Loucy (cell line): ENCODE measurements at regions not wholly inside any gene's neighbourhood (a gene's known extent, or its start where the extent isn't known, plus 50 kb on each side); places are given as distances from the start of the nearest gene placed in this dataset.
"Not testable (repeated sequence)": the region's sequence is repeated elsewhere in the genome, so short reads cannot be mapped to it uniquely, and the experiment has no call there.

Source experiments
- H2AFZ ChIP-seq: fragments of 200-600 bp; sonication (generic); 2 replicates; pipeline ENCODE4 v1.6.0; 2016; ENCODE audit warnings: antibody characterized with exemption, mild to moderate bottlenecking, low read length, moderate library complexity
- H3F3A ChIP-seq: fragments of 200-600 bp; 2 replicates; pipeline ENCODE4 v1.6.0; 2016; ENCODE audit warnings: antibody characterized with exemption, low read depth, mild to moderate bottlenecking
- H3K27me3 ChIP-seq: fragments of 200-600 bp; sonication (generic); 2 replicates; pipeline ENCODE4 v1.6.1; 2014; ENCODE audit warnings: low read length, mild to moderate bottlenecking; ENCODE audit not compliant: insufficient read depth, poor library complexity, severe bottlenecking
- H3K36me3 ChIP-seq: fragments of 200-600 bp; sonication (generic); 2 replicates; pipeline ENCODE4 v1.6.1; 2016; ENCODE audit warnings: low read length; ENCODE audit not compliant: insufficient read depth
- H3K4me1 ChIP-seq: fragments of 200-600 bp; sonication (generic); 2 replicates; pipeline ENCODE4 v1.5.1; 2014; ENCODE audit warnings: low read length, mild to moderate bottlenecking; ENCODE audit not compliant: insufficient read depth, poor library complexity, severe bottlenecking
- H3K4me2 ChIP-seq: fragments of 200-600 bp; sonication (generic); 2 replicates; pipeline ENCODE4 v1.6.0; 2014; ENCODE audit warnings: antibody characterized with exemption, low read length, low read depth, mild to moderate bottlenecking; ENCODE audit not compliant: poor library complexity, severe bottlenecking
- H3K4me3 ChIP-seq: fragments of 200-600 bp; sonication (generic); 2 replicates; pipeline ENCODE4 v1.5.1; 2014; ENCODE audit warnings: low read length, mild to moderate bottlenecking, mixed read lengths; ENCODE audit not compliant: poor library complexity, severe bottlenecking
- H3K79me2 ChIP-seq: fragments of 200-600 bp; sonication (generic); 2 replicates; pipeline ENCODE4 v1.6.1; 2014; ENCODE audit warnings: low read length; ENCODE audit not compliant: insufficient read depth
- H3K9ac ChIP-seq: fragments of 200-600 bp; sonication (generic); 2 replicates; pipeline ENCODE4 v1.6.0; 2014; ENCODE audit warnings: mild to moderate bottlenecking, low read depth, low read length, moderate library complexity; ENCODE audit not compliant: poor library complexity, severe bottlenecking
- H3K9me2 ChIP-seq: fragments of 200-600 bp; sonication (generic); replicated peaks from 2 replicates; pipeline ENCODE4 v1.6.1; 2016; ENCODE audit warnings: low read depth, low read length, mixed read lengths
- H3K9me3 ChIP-seq: fragments of 200-600 bp; sonication (generic); 2 replicates; pipeline ENCODE4 v1.6.1; 2014; ENCODE audit warnings: mild to moderate bottlenecking, antibody characterized with exemption, low read length, low read depth; ENCODE audit not compliant: insufficient read depth
- H4K20me1 ChIP-seq: fragments of 200-600 bp; sonication (generic); 2 replicates; pipeline ENCODE4 v1.6.0; 2014; ENCODE audit warnings: antibody characterized with exemption, low read length, mild to moderate bottlenecking; ENCODE audit not compliant: insufficient read depth, poor library complexity, severe bottlenecking

DNA sequence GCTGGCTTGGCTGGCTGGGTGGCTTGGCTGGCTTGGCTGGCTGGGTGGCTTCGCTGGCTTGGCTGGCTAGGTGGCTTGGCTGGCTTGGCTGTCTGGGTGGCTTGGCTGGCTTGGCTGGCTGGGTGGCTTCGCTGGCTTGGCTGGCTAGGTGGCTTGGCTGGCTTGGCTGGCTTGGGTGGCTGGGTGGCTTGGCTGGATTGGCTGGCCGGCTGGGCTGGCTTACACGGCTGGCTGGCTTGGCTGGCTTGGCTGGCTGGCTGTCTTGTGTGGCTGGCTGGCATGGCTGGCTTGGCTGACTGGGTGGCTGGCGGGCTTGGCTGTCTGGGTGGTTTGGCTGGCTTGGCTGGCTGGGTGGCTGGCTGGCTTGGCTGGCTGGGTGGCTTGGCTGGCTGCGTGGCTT, 437.0 kb downstream of the GOLGA6L6 start:
- not testable (repeated sequence) for H2AFZ ChIP-seq, H3K79me2 ChIP-seq, H3K36me3 ChIP-seq, H3K4me3 ChIP-seq, H3K27me3 ChIP-seq, H3K9me2 ChIP-seq, H3K4me2 ChIP-seq, H3F3A ChIP-seq, H3K9me3 ChIP-seq, H4K20me1 ChIP-seq, H3K9ac ChIP-seq, H3K4me1 ChIP-seq

DNA sequence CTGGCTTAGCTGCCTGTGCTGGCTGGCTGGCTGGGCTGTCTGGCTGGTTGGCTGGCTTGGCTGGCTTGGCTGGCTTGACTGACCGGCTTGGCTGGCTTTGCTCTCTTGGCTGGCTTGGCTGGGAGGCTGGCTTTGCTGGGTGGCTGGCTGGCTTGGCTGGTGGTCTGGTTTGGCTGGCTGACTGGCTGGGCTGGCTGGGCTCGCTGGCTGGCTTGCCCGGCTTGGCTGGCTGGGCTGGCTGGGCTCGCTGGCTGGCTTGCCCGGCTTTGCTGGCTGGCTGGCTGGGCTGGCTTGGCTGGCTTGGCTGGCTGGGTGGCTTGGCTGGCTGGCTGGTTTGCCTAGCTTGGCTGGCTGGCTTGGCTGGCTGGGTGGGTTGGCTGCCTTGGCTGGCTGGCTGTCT, 438.7 kb downstream of the GOLGA6L6 start:
- H3K4me1 ChIP-seq, H4K20me1 ChIP-seq, H3F3A ChIP-seq, H3K9me2 ChIP-seq, H3K4me2 ChIP-seq, H3K36me3 ChIP-seq, H3K9ac ChIP-seq, H3K79me2 ChIP-seq, H3K9me3 ChIP-seq, H3K4me3 ChIP-seq, H2AFZ ChIP-seq, H3K27me3 ChIP-seq: not testable (repeated sequence)

DNA sequence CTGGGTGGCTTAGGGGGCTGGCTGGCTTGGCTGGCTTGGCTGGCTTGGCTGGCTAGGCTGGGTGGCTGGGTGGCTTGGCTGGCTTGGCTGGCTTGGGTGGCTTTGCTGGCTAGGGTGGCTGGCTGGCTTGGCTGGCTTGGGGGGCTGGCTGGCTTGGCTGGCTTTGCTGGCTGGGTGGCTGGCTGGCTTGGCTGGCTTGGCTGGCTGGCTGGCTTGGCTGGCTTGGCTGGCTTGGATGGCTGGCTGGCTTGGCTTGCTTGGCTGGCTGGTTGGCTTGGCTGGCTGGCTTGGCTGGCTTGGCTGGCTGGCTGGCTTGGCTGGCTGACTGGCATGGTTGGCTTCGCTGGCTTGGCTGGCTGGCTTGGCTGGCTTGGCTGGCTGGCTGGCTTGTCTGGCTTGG, 439.4 kb downstream of the GOLGA6L6 start:
- H4K20me1 ChIP-seq, H3K36me3 ChIP-seq, H3K4me2 ChIP-seq, H3K9me3 ChIP-seq, H2AFZ ChIP-seq, H3K4me1 ChIP-seq, H3F3A ChIP-seq, H3K79me2 ChIP-seq, H3K27me3 ChIP-seq, H3K9ac ChIP-seq, H3K4me3 ChIP-seq, H3K9me2 ChIP-seq: not testable (repeated sequence)

DNA sequence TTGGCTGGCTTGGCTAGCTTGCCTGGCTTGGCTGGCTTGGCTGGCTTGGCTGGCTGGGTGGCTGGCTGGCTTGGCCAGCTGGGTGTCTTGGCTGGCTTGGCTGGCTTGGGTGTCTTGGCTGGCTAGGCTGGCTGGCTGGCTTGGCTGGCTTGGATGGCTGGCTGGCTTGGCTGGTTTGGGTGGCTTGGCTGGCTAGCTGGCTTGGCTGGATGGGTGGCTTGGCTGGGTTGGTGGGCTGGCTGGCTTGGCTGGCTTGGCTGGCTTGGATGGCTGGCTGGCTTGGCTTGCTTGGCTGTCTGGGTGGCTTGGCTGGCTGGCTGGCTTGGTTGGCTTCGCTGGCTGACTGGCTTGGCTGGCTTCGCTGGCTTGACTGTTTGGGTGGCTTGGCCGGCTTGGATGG, 440.3 kb downstream of the GOLGA6L6 start:
- not testable (repeated sequence) for H3K9ac ChIP-seq, H3K79me2 ChIP-seq, H3K36me3 ChIP-seq, H3K9me2 ChIP-seq, H3K4me1 ChIP-seq, H3K9me3 ChIP-seq, H2AFZ ChIP-seq, H4K20me1 ChIP-seq, H3K4me2 ChIP-seq, H3K27me3 ChIP-seq, H3F3A ChIP-seq, H3K4me3 ChIP-seq

DNA sequence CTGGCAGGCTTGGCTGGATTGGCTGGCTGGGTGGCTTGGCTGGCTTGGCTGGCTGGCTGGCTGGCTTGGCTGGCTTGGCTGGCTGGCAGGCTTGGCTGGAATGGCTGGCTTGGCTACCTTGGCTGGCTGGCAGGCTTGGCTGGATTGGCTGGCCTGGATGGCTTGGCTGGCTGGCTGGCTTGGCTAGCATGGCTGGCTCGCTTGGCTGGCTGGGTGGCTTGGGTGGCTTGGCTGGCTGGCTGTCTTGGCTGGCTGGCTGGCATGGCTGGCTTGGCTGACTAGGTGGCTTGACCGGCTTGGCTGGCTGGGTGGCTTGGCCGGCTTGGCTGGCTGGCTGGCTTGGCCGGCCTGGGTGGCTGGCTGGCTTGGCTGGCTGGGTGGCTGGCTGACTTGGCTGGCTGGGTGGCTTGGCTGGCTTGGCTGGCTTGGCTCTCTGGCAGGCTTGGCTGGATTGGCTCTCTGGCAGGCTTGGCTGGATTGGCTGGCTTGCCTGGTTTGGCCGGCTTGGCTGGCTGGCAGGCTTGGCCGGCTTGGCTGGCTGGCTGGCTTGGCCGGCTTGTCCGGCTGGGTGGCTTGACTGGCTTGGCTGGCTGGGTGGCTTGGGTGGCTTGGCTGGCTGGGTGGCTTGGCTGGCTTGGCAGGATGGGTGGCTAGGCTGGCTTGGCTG, 440.9 kb downstream of the GOLGA6L6 start:
- not testable (repeated sequence) for H4K20me1 ChIP-seq, H3K79me2 ChIP-seq, H2AFZ ChIP-seq, H3F3A ChIP-seq, H3K36me3 ChIP-seq, H3K9me3 ChIP-seq, H3K9ac ChIP-seq, H3K4me1 ChIP-seq, H3K4me2 ChIP-seq, H3K9me2 ChIP-seq, H3K4me3 ChIP-seq, H3K27me3 ChIP-seq

GRCh38 chr15:20095699-20096303, 445.8 kb downstream of the GOLGA6L6 start:
- not testable (repeated sequence) for H3K79me2 ChIP-seq, H3K9ac ChIP-seq

GRCh38 chr15:20089541-20089940, 452.1 kb downstream of the GOLGA6L6 start:
- not testable (repeated sequence) for H3K36me3 ChIP-seq, H3K4me1 ChIP-seq, H3F3A ChIP-seq, H3K9ac ChIP-seq, H3K9me3 ChIP-seq, H4K20me1 ChIP-seq, H2AFZ ChIP-seq, H3K4me2 ChIP-seq, H3K9me2 ChIP-seq, H3K79me2 ChIP-seq, H3K27me3 ChIP-seq, H3K4me3 ChIP-seq

More at GRCh38 chr15:20095699-20096303, 445.8 kb downstream of the GOLGA6L6 start:
- H3K27me3 ChIP-seq, H2AFZ ChIP-seq, H3F3A ChIP-seq, H3K4me3 ChIP-seq, H3K36me3 ChIP-seq, H3K4me2 ChIP-seq, H3K9me3 ChIP-seq, H4K20me1 ChIP-seq, H3K4me1 ChIP-seq, H3K9me2 ChIP-seq: not testable (repeated sequence)
